HFFc6 (cell line): ENCODE measurements at regions not wholly inside any gene's neighbourhood (a gene's known extent, or its start where the extent isn't known, plus 50 kb on each side); places are given as distances from the start of the nearest gene placed in this dataset.

Experiments
- DNase-seq: peaks from one replicate; pipeline ENCODE4 v3.0.0-alpha.2; 2018
- H3K27ac Mint-ChIP-seq: 2 replicates; pipeline ENCODE4 v1.8.0; 2020; ENCODE audit warnings: mild to moderate bottlenecking, mixed read lengths
- H3K27me3 Mint-ChIP-seq: 2 replicates; pipeline ENCODE4 v1.8.0; 2021; ENCODE audit warnings: mild to moderate bottlenecking, moderate library complexity, mixed read lengths; ENCODE audit not compliant: insufficient read depth
- H3K36me3 Mint-ChIP-seq: 2 replicates; pipeline ENCODE4 v1.8.0; 2021; ENCODE audit warnings: low read depth, mixed read lengths
- H3K4me1 Mint-ChIP-seq: 2 replicates; pipeline ENCODE4 v1.8.0; 2020; ENCODE audit warnings: low read depth, mixed read lengths
- H3K4me3 Mint-ChIP-seq: 2 replicates; pipeline ENCODE4 v1.8.0; 2020; ENCODE audit warnings: mild to moderate bottlenecking, moderate library complexity, mixed read lengths
- H3K9me3 Mint-ChIP-seq: 2 replicates; pipeline ENCODE4 v1.8.0; 2020; ENCODE audit warnings: mild to moderate bottlenecking, mixed read lengths
- CTCF ChIP-seq: fragments of 200-600 bp; sonication (generic); IDR thresholded peaks from 2 replicates; pipeline ENCODE4 v1.5.0; 2021; ENCODE audit warnings: antibody characterized with exemption, mild to moderate bottlenecking

DNA sequence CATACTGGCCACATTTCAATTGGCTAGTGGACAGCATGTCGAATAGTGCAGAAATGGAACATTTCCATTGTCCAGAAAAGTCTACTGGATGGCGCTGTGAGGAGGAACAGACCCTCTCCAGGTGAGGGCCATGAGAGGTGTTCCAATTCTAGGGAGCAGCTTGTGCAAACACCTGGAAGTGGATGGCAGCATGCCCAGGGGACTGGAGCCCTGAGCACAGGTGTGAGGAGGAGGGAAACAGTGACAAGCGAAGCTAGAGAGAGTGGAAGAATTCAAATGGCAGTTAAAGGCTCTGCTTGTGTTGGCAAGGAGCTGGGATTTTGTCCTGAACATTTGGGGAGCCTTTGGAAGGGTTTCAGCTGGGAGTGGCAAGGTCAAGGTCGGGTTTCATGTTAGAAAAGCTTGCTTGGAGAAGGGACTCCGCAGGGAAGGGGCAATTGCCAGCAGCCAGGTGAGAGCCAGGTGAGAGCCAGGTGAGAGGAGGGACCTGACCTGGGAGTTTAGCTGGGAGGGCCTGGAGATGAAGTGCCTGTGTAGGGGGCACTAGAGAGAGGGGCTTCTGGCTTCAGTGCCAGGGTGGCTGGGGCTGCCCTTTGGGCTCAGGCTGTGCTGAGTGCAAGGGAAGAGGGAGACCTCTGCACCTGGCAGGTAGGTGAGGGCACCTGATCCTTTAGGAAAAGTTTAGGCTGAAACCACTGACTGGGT lies 93.8 kb downstream of the LINGO1 start:
- Mint-ChIP-seq H3K36me3 (no peaks in the 10 kb centered on the region), H3K4me3 (no peak overlapping the region), H3K27me3 (peaks cover 14% of the 10 kb centered on the region), H3K9me3 (no peaks in the 10 kb centered on the region), H3K4me1 (peaks cover 41% of the 10 kb centered on the region), H3K27ac (no peak overlapping the region)
- DNase-seq, result no peak
- no peak for TF ChIP-seq CTCF

GRCh38 chr15:77538027-77538451 lies 94.7 kb downstream of the LINGO1 start:
- H3K27ac Mint-ChIP-seq, result no peak overlapping the region

DNA sequence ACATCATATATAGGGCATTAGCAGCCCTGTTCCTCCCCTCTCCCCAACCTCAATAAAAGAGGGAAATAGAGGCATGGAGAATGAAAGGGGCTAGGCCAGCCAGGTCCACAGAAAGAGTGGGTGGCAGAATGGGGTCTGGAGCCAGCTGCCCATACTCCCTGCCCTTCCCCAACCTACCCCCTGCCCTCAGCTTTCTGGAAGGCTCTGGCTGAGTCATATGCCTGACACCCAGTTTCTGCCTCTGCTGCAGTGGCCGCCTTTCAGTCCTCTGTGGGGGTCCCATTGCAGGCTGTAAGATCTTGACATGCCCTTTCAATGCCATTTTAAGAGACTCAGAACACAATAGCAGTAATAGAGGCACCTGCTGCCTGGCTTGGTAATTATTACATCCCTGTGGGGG lies 95.7 kb downstream of the LINGO1 start:
- no peaks in the 10 kb centered on the region for H3K9me3 Mint-ChIP-seq

More at GRCh38 chr15:77538027-77538451, 94.7 kb downstream of the LINGO1 start:
- DNase-seq, result no peak
- Mint-ChIP-seq H3K9me3 (no peaks in the 10 kb centered on the region), H3K27me3 (peaks cover 17% of the 10 kb centered on the region), H3K4me3 (no peak overlapping the region), H3K4me1 (peaks cover 35% of the 10 kb centered on the region), H3K36me3 (no peaks in the 10 kb centered on the region)
- TF ChIP-seq CTCF, result no peak

GRCh38 chr15:77535845-77536244 lies 96.9 kb downstream of the LINGO1 start:
- Mint-ChIP-seq H3K27ac (no peak overlapping the region), H3K27me3 (peaks cover 31% of the 10 kb centered on the region), H3K36me3 (no peaks in the 10 kb centered on the region), H3K9me3 (no peaks in the 10 kb centered on the region), H3K4me3 (no peak overlapping the region), H3K4me1 (peaks cover 14% of the 10 kb centered on the region)
- TF ChIP-seq CTCF, result no peak
- no peak for DNase-seq

More for the DNA sequence above, 95.7 kb downstream of the LINGO1 start:
- peaks cover 25% of the 10 kb centered on the region for H3K4me1 Mint-ChIP-seq
- TF ChIP-seq CTCF, result no peak
- H3K27me3 Mint-ChIP-seq, result peaks cover 24% of the 10 kb centered on the region
- no peaks in the 10 kb centered on the region for H3K36me3 Mint-ChIP-seq
- no peak overlapping the region for H3K4me3 Mint-ChIP-seq
- no peak for DNase-seq
- no peak overlapping the region for H3K27ac Mint-ChIP-seq
